ENCODE measurements at regions not wholly inside any gene's neighbourhood (a gene's known extent, or its start where the extent isn't known, plus 50 kb on each side); places are given as distances from the start of the nearest gene placed in this dataset.
A peak's percentile ranks its signal among the peaks of the same experiment; 100 is the strongest.

GRCh38 chr21:23119491-23119890 lies 2121.3 kb downstream of the NCAM2 start:
- Mint-ChIP-seq H3K4me3 (ENCODE audit: unreplicated experiment) (no peak overlapping the region), H3K27me3 (ENCODE audit: low read depth, unreplicated experiment) (no peaks in the 10 kb centered on the region), H3K4me1 (ENCODE audit: low read depth, unreplicated experiment) (no peaks in the 10 kb centered on the region), H3K36me3 (ENCODE audit: low read depth, unreplicated experiment) (no peaks in the 10 kb centered on the region), H3K9me3 (ENCODE audit: unreplicated experiment) (no peaks in the 10 kb centered on the region), H3K27ac (ENCODE audit: unreplicated experiment) (no peak overlapping the region)
- Histone ChIP-seq H3K79me2 (ENCODE audit: insufficient read depth, low read length) (no peaks in the 10 kb centered on the region), H3K36me3 (ENCODE audit: insufficient read depth, low read length) (no peaks in the 10 kb centered on the region), H3K4me3 (ENCODE audit: insufficient read depth, low read depth, low read length) (no peak overlapping the region), H4K20me1 (ENCODE audit: insufficient read depth, low read length) (no peaks in the 10 kb centered on the region), H3K9me3 (ENCODE audit: insufficient read depth, low read depth, low read length) (peaks cover 3% of the 10 kb centered on the region), H2AFZ (ENCODE audit: low read depth, low read length) (no peak overlapping the region), H3K4me1 (ENCODE audit: insufficient read depth, low read length) (no peaks in the 10 kb centered on the region), H3K27ac (ENCODE audit: low read depth, low read length) (no peak overlapping the region), H3K4me2 (ENCODE audit: low read length) (no peak overlapping the region), H3K9ac (ENCODE audit: low read length) (no peak overlapping the region), H3K27me3 (ENCODE audit: insufficient read depth, low read length) (no peaks in the 10 kb centered on the region)
- TF ChIP-seq, protein P1, sequence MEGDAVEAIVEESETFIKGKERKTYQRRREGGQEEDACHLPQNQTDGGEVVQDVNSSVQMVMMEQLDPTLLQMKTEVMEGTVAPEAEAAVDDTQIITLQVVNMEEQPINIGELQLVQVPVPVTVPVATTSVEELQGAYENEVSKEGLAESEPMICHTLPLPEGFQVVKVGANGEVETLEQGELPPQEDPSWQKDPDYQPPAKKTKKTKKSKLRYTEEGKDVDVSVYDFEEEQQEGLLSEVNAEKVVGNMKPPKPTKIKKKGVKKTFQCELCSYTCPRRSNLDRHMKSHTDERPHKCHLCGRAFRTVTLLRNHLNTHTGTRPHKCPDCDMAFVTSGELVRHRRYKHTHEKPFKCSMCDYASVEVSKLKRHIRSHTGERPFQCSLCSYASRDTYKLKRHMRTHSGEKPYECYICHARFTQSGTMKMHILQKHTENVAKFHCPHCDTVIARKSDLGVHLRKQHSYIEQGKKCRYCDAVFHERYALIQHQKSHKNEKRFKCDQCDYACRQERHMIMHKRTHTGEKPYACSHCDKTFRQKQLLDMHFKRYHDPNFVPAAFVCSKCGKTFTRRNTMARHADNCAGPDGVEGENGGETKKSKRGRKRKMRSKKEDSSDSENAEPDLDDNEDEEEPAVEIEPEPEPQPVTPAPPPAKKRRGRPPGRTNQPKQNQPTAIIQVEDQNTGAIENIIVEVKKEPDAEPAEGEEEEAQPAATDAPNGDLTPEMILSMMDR (IDR thresholded peaks at IDR 0.05; ENCODE audit: insufficient read depth, low read depth, low read length): no peak
- TF ChIP-seq EZH2 (IDR thresholded peaks at IDR 0.05; ENCODE audit: insufficient read depth, low read length): no peak
- FAIRE-seq (no peak), DNase-seq (ENCODE audit: low read depth) (no peak)

- Mint-ChIP-seq H3K9me3 (ENCODE audit: unreplicated experiment) (no peaks in the 10 kb centered on the region), H3K27ac (ENCODE audit: unreplicated experiment) (no peak overlapping the region), H3K27me3 (ENCODE audit: low read depth, unreplicated experiment) (no peaks in the 10 kb centered on the region), H3K4me3 (ENCODE audit: unreplicated experiment) (no peak overlapping the region), H3K4me1 (ENCODE audit: low read depth, unreplicated experiment) (peaks cover 7% of the 10 kb centered on the region), H3K36me3 (ENCODE audit: low read depth, unreplicated experiment) (no peaks in the 10 kb centered on the region)
- H3K27me3 ChIP-seq (ENCODE audit: insufficient read depth, low read length): no peaks in the 10 kb centered on the region
- no peak for TF ChIP-seq EZH2 (IDR thresholded peaks at IDR 0.05; ENCODE audit: insufficient read depth, low read length)
- TF ChIP-seq, protein P1 (IDR thresholded peaks at IDR 0.05; ENCODE audit: insufficient read depth, low read depth, low read length): no peak
- no peaks in the 10 kb centered on the region for H3K9me3 ChIP-seq (ENCODE audit: insufficient read depth, low read depth, low read length)
- no peak for FAIRE-seq
- no peaks in the 10 kb centered on the region for H3K79me2 ChIP-seq (ENCODE audit: insufficient read depth, low read length)
- H3K27ac ChIP-seq (ENCODE audit: low read depth, low read length): no peak overlapping the region
- H3K4me1 ChIP-seq (ENCODE audit: insufficient read depth, low read length): no peaks in the 10 kb centered on the region
- H3K36me3 ChIP-seq (ENCODE audit: insufficient read depth, low read length): no peaks in the 10 kb centered on the region
- DNase-seq (ENCODE audit: low read depth): no peak
- no peak overlapping the region for H3K9ac ChIP-seq (ENCODE audit: low read length)
- no peaks in the 10 kb centered on the region for H4K20me1 ChIP-seq (ENCODE audit: insufficient read depth, low read length)
- no peak overlapping the region for H3K4me3 ChIP-seq (ENCODE audit: insufficient read depth, low read depth, low read length)
- H2AFZ ChIP-seq (ENCODE audit: low read depth, low read length): no peak overlapping the region
- H3K4me2 ChIP-seq (ENCODE audit: low read length): no peak overlapping the region
Measured at GRCh38 chr21:23127973-23128372, 2129.8 kb downstream of the NCAM2 start.

GRCh38 chr21:23130308-23130707 lies 2132.1 kb downstream of the NCAM2 start:
- no peaks in the 10 kb centered on the region for H3K27me3 ChIP-seq (ENCODE audit: insufficient read depth, low read length)
- no peaks in the 10 kb centered on the region for H4K20me1 ChIP-seq (ENCODE audit: insufficient read depth, low read length)
- FAIRE-seq: no peak
- H3K4me1 ChIP-seq (ENCODE audit: insufficient read depth, low read length): no peaks in the 10 kb centered on the region
- no peaks in the 10 kb centered on the region for H3K36me3 ChIP-seq (ENCODE audit: insufficient read depth, low read length)
- Mint-ChIP-seq H3K27me3 (ENCODE audit: low read depth, unreplicated experiment) (no peaks in the 10 kb centered on the region), H3K9me3 (ENCODE audit: unreplicated experiment) (peaks cover 3% of the 10 kb centered on the region), H3K4me1 (ENCODE audit: low read depth, unreplicated experiment) (peaks cover 7% of the 10 kb centered on the region), H3K4me3 (ENCODE audit: unreplicated experiment) (no peak overlapping the region), H3K36me3 (ENCODE audit: low read depth, unreplicated experiment) (no peaks in the 10 kb centered on the region), H3K27ac (ENCODE audit: unreplicated experiment) (peak overlapping the region; percentile 51)
- DNase-seq (ENCODE audit: low read depth): no peak
- no peaks in the 10 kb centered on the region for H3K79me2 ChIP-seq (ENCODE audit: insufficient read depth, low read length)
- no peak overlapping the region for H3K4me3 ChIP-seq (ENCODE audit: insufficient read depth, low read depth, low read length)
- H3K27ac ChIP-seq (ENCODE audit: low read depth, low read length): no peak overlapping the region
- no peaks in the 10 kb centered on the region for H3K9me3 ChIP-seq (ENCODE audit: insufficient read depth, low read depth, low read length)
- no peak overlapping the region for H3K9ac ChIP-seq (ENCODE audit: low read length)
- no peak for TF ChIP-seq EZH2 (IDR thresholded peaks at IDR 0.05; ENCODE audit: insufficient read depth, low read length)
- TF ChIP-seq, protein P1 (IDR thresholded peaks at IDR 0.05; ENCODE audit: insufficient read depth, low read depth, low read length): no peak
- no peak overlapping the region for H3K4me2 ChIP-seq (ENCODE audit: low read length)
- H2AFZ ChIP-seq (ENCODE audit: low read depth, low read length): no peak overlapping the region

All from astrocyte (in vitro differentiated cells and primary cell).